ENCODE measurements at regions not wholly inside any gene's neighbourhood (a gene's known extent, or its start where the extent isn't known, plus 50 kb on each side); places are given as distances from the start of the nearest gene placed in this dataset.

DNA sequence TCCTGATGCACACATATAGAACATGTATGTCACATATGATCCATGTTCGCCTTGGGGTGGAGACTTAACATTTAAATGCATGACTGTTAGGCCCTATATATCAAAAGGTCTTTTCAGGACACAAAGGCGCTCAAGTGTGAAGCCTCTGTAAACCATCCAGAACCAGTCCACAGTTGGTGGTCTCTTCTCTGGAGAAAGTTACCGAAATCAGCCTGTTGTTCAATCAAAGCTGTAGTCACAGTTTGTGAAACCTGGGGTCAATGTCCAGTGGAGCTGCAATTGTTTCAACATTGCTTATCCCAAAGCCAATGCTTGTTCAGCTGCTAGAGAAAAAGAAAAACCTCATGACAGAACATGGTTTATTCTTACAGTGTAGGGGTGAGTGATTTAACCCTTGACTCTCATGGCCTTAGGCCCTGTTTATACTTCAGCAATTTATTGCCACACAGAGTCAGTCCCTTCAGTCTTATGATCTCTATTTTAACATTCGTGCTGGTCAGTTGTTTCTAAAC is 193.6 kb upstream of the CST7 start:
- TF ChIP-seq ZBTB26 (tag by site-specific recombination; optimal IDR thresholded peaks at IDR 0.05), result no peak
- TF ChIP-seq ZNF560 (tag by site-specific recombination; IDR thresholded peaks at IDR 0.05; ENCODE audit: borderline replicate concordance), result no peak
- no peak for TF ChIP-seq EGR2 (tag by site-specific recombination; IDR thresholded peaks at IDR 0.05; ENCODE audit: low read depth)
- TF ChIP-seq TCF7L2 (IDR thresholded peaks at IDR 0.05; ENCODE audit: borderline replicate concordance, low read depth, low read length), result no peak
- 0 out of 2 replicates have a peak, but pooled peaks have one; percentile 45 for TF ChIP-seq SCRT2 (tag by site-specific recombination; IDR thresholded peaks at IDR 0.05)
- no peak for TF ChIP-seq KLF8 (tag by site-specific recombination; IDR thresholded peaks at IDR 0.05)
- TF ChIP-seq ZNF670 (tag by site-specific recombination; IDR thresholded peaks at IDR 0.05; ENCODE audit: low read depth), result no peak
- no peaks in the 10 kb centered on the region for H3K9me3 ChIP-seq (ENCODE audit: control insufficient read depth, insufficient read depth, low read depth, low read length)
- no peak overlapping the region for H3K4me3 ChIP-seq (ENCODE audit: low read depth, low read length)
- no peak overlapping the region for H3K27ac ChIP-seq (ENCODE audit: extremely low read depth, low read depth, low read length)
- ChIA-PET POLR2A (no interaction called here), CTCF (interaction anchor here (1.0 kb wide), 1 partner anchor 52 kb away, joined by 3 read pairs; no protein-coding TSS in a partner anchor)
- no peaks in the 10 kb centered on the region for H3K36me3 ChIP-seq (ENCODE audit: control insufficient read depth in 2 of 2, insufficient read depth in 1 of 2, low read length in 2 of 2)
- no peaks in the 10 kb centered on the region for H3K4me1 ChIP-seq (ENCODE audit: control insufficient read depth, insufficient read depth, low read length)

GRCh38 chr20:24756292-24757025 is 192.6 kb upstream of the CST7 start:
- H3K36me3 ChIP-seq (ENCODE audit: control insufficient read depth in 2 of 2, insufficient read depth in 1 of 2, low read length in 2 of 2), result no peaks in the 10 kb centered on the region
- H3K9me3 ChIP-seq (ENCODE audit: control insufficient read depth, insufficient read depth, low read depth, low read length), result no peaks in the 10 kb centered on the region
- no peak overlapping the region for H3K27ac ChIP-seq (ENCODE audit: extremely low read depth, low read depth, low read length)
- no peak overlapping the region for H3K4me3 ChIP-seq (ENCODE audit: low read depth, low read length)
- H3K4me1 ChIP-seq (ENCODE audit: control insufficient read depth, insufficient read depth, low read length), result no peaks in the 10 kb centered on the region
- POLR2A ChIA-PET, result no interaction called here
- no peak for TF ChIP-seq ZFP3 (tag by site-specific recombination; IDR thresholded peaks at IDR 0.05; ENCODE audit: low read depth)
- no peak for TF ChIP-seq ZNF548 (tag by site-specific recombination; IDR thresholded peaks at IDR 0.05)
- TF ChIP-seq, protein P1, sequence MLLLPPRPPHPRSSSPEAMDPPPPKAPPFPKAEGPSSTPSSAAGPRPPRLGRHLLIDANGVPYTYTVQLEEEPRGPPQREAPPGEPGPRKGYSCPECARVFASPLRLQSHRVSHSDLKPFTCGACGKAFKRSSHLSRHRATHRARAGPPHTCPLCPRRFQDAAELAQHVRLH (tag by site-specific recombination; IDR thresholded peaks at IDR 0.05), result no peak
- no peak for TF ChIP-seq ZNF335 (tag by site-specific recombination; conservative IDR thresholded peaks at IDR 0.05)
- no peak for TF ChIP-seq ZNF423 (tag by site-specific recombination; IDR thresholded peaks at IDR 0.05)
- no peak for TF ChIP-seq ZNF776 (tag by site-specific recombination; IDR thresholded peaks at IDR 0.05; ENCODE audit: borderline replicate concordance)
- TF ChIP-seq ZNF184 (tag by site-specific recombination; IDR thresholded peaks at IDR 0.05), result no peak
- no peak for TF ChIP-seq ZNF654 (tag by site-specific recombination; IDR thresholded peaks at IDR 0.05; ENCODE audit: low read depth)
- no peak for TF ChIP-seq IKZF3 (tag by site-specific recombination; IDR thresholded peaks at IDR 0.05)
- TF ChIP-seq, protein P2, sequence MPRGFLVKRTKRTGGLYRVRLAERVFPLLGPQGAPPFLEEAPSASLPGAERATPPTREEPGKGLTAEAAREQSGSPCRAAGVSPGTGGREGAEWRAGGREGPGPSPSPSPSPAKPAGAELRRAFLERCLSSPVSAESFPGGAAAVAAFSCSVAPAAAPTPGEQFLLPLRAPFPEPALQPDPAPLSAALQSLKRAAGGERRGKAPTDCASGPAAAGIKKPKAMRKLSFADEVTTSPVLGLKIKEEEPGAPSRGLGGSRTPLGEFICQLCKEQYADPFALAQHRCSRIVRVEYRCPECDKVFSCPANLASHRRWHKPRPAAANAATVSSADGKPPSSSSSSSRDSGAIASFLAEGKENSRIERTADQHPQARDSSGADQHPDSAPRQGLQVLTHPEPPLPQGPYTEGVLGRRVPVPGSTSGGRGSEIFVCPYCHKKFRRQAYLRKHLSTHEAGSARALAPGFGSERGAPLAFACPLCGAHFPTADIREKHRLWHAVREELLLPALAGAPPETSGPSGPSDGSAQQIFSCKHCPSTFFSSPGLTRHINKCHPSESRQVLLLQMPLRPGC (tag by site-specific recombination; IDR thresholded peaks at IDR 0.05), result no peak
- no peak for TF ChIP-seq ZNF350 (tag by site-specific recombination; IDR thresholded peaks at IDR 0.05)
- TF ChIP-seq, protein P3, sequence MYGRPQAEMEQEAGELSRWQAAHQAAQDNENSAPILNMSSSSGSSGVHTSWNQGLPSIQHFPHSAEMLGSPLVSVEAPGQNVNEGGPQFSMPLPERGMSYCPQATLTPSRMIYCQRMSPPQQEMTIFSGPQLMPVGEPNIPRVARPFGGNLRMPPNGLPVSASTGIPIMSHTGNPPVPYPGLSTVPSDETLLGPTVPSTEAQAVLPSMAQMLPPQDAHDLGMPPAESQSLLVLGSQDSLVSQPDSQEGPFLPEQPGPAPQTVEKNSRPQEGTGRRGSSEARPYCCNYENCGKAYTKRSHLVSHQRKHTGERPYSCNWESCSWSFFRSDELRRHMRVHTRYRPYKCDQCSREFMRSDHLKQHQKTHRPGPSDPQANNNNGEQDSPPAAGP (tag by site-specific recombination; IDR thresholded peaks at IDR 0.05), result no peak
- CTCF ChIA-PET, result interaction anchor here (0.6 kb wide), 1 partner anchor 47 kb away, joined by 3 read pairs; no protein-coding TSS in a partner anchor
